ENCODE measurements at regions not wholly inside any gene's neighbourhood (a gene's known extent, or its start where the extent isn't known, plus 50 kb on each side); places are given as distances from the start of the nearest gene placed in this dataset.

GRCh38 chr1:219520241-219520640, 92.7 kb downstream of the ZC3H11B start:
- DNase-seq, result no peak

- no peak for DNase-seq
Measured at GRCh38 chr1:219518907-219519248, 94.0 kb downstream of the ZC3H11B start.

GRCh38 chr1:219518168-219518906, 94.6 kb downstream of the ZC3H11B start:
- DNase-seq, result no peak

GRCh38 chr1:219517031-219517430, 95.9 kb downstream of the ZC3H11B start:
- DNase-seq, result no peak

- no peak for DNase-seq
Measured at GRCh38 chr1:219514728-219515127, 98.2 kb downstream of the ZC3H11B start.

GRCh38 chr1:219507437-219507836, 105.5 kb downstream of the ZC3H11B start:
- no peak for DNase-seq

GRCh38 chr1:219506936-219507335, 106.0 kb downstream of the ZC3H11B start:
- no peak for DNase-seq

GRCh38 chr1:219506473-219506899, 106.4 kb downstream of the ZC3H11B start:
- no peak for DNase-seq

- no peak for DNase-seq
Measured at GRCh38 chr1:219505886-219506285, 107.0 kb downstream of the ZC3H11B start.

- no peak for DNase-seq
Measured at GRCh38 chr1:219503604-219504003, 109.3 kb downstream of the ZC3H11B start.

- DNase-seq, result no peak
Measured at GRCh38 chr1:219500327-219500897, 112.5 kb downstream of the ZC3H11B start.

GRCh38 chr1:219498666-219499065, 114.2 kb downstream of the ZC3H11B start:
- DNase-seq, result no peak

GRCh38 chr1:219495737-219496408, 117.0 kb downstream of the ZC3H11B start:
- no peak for DNase-seq

- DNase-seq, result no peak
Measured at GRCh38 chr1:219492717-219493116, 120.2 kb downstream of the ZC3H11B start.

- DNase-seq, result no peak
Measured at GRCh38 chr1:219490566-219490965, 122.3 kb downstream of the ZC3H11B start.

- no peak for DNase-seq
Measured at GRCh38 chr1:219489636-219490035, 123.3 kb downstream of the ZC3H11B start.

- DNase-seq, result no peak
Measured at GRCh38 chr1:219488275-219488674, 124.6 kb downstream of the ZC3H11B start.

GRCh38 chr1:219483530-219483929, 129.4 kb downstream of the ZC3H11B start:
- DNase-seq, result no peak

- no peak for DNase-seq
Measured at GRCh38 chr1:219480011-219480410, 132.9 kb downstream of the ZC3H11B start.

GRCh38 chr1:219478811-219479210, 134.1 kb downstream of the ZC3H11B start:
- DNase-seq, result no peak

GRCh38 chr1:219477861-219478260, 135.0 kb downstream of the ZC3H11B start:
- no peak for DNase-seq

GRCh38 chr1:219476716-219477115, 136.2 kb downstream of the ZC3H11B start:
- DNase-seq, result no peak

GRCh38 chr1:219476116-219476515, 136.8 kb downstream of the ZC3H11B start:
- DNase-seq, result no peak

GRCh38 chr1:219472596-219472995, 140.3 kb downstream of the ZC3H11B start:
- DNase-seq, result no peak
